Testis (tissue), 2 donors: ENCODE measurements at regions not wholly inside any gene's neighbourhood (a gene's known extent, or its start where the extent isn't known, plus 50 kb on each side); places are given as distances from the start of the nearest gene placed in this dataset.

Experiments
- POLR2A ChIP-seq: fragments of 450-650 bp; IDR thresholded peaks from one replicate; pipeline ENCODE4 v1.6.1; 2017; ENCODE audit warnings: antibody characterized with exemption, mild to moderate bottlenecking, moderate library complexity
- TF ChIP-seq, protein P1 (sequence below), 3 experiments: fragments of 450-650 bp in 2 of 3; fragments of 200-600 bp in 1 of 3; sonication (generic) in 1 of 3; IDR thresholded peaks; one replicate each; pipeline ENCODE4 v1.5.1; 2016 to 2019; ENCODE audit warnings: antibody characterized with exemption in 3 of 3, mild to moderate bottlenecking in 2 of 3, moderate library complexity in 1 of 3

DNA sequence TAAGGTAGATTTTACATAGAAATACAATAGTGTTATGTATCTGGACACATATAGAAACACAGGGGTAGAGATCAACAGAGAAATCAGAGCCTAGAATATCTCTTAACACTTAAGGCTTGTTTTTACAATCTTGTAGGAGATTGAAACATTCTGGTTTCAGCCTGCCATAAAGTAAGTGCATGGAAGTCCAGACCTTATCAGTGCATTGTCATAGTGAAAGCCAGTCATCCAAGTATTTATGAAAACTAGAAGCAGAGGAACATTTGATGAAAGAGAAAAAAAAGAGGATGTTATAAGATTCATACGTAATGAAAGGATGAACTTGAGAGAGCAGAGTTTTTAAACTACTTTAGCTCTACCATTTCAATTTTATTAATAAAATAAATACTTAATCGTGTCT, 194.3 kb upstream of the TRPC7 start:
- TF ChIP-seq, protein P1, sequence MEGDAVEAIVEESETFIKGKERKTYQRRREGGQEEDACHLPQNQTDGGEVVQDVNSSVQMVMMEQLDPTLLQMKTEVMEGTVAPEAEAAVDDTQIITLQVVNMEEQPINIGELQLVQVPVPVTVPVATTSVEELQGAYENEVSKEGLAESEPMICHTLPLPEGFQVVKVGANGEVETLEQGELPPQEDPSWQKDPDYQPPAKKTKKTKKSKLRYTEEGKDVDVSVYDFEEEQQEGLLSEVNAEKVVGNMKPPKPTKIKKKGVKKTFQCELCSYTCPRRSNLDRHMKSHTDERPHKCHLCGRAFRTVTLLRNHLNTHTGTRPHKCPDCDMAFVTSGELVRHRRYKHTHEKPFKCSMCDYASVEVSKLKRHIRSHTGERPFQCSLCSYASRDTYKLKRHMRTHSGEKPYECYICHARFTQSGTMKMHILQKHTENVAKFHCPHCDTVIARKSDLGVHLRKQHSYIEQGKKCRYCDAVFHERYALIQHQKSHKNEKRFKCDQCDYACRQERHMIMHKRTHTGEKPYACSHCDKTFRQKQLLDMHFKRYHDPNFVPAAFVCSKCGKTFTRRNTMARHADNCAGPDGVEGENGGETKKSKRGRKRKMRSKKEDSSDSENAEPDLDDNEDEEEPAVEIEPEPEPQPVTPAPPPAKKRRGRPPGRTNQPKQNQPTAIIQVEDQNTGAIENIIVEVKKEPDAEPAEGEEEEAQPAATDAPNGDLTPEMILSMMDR (IDR thresholded peaks at IDR 0.05), result no peak
- TF ChIP-seq POLR2A, result no peak
